GM12801 (cell line): ENCODE measurements at regions not wholly inside any gene's neighbourhood (a gene's known extent, or its start where the extent isn't known, plus 50 kb on each side); places are given as distances from the start of the nearest gene placed in this dataset.

Source experiments
- CTCF ChIP-seq: IDR thresholded peaks from one replicate; pipeline ENCODE4 v1.5.1; 2011; ENCODE audit warnings: control low read depth; ENCODE audit not compliant: insufficient read length; ENCODE audit errors: extremely low read depth

GRCh38 chr18:45413180-45413836 is 202.0 kb upstream of the SLC14A2 start:
- no peak for TF ChIP-seq CTCF

GRCh38 chr18:45415614-45416013 is 199.7 kb upstream of the SLC14A2 start:
- TF ChIP-seq CTCF: no peak

- no peak for TF ChIP-seq CTCF
Observed at GRCh38 chr18:45416168-45416567, 199.1 kb upstream of the SLC14A2 start.

GRCh38 chr18:45417392-45417791 is 197.9 kb upstream of the SLC14A2 start:
- TF ChIP-seq CTCF: no peak

- no peak for TF ChIP-seq CTCF
Observed at GRCh38 chr18:45423659-45424058, 191.6 kb upstream of the SLC14A2 start.

GRCh38 chr18:45430041-45430440 is 185.2 kb upstream of the SLC14A2 start:
- TF ChIP-seq CTCF: no peak

GRCh38 chr18:45435810-45436209 is 179.5 kb upstream of the SLC14A2 start:
- no peak for TF ChIP-seq CTCF
